Fibroblast of lung (primary cell): ENCODE measurements at regions not wholly inside any gene's neighbourhood (a gene's known extent, or its start where the extent isn't known, plus 50 kb on each side); places are given as distances from the start of the nearest gene placed in this dataset.

Source experiments
- EZH2 ChIP-seq: IDR thresholded peaks from 2 replicates; pipeline ENCODE4 v1.5.1; 2012; ENCODE audit warnings: low read length, control low read depth, mild to moderate bottlenecking; ENCODE audit errors: missing control alignments
- TF ChIP-seq, protein P1 (sequence below), 2 donors: IDR thresholded peaks in 1 of 2; conservative IDR thresholded peaks in 1 of 2; 1 replicate in 1 of 2; 2 replicates in 1 of 2; pipeline ENCODE4 v1.5.1; 2011 to 2012; ENCODE audit warnings: low read length in 2 of 2, control low read depth in 1 of 2, inconsistent platforms in 1 of 2, low read depth in 1 of 2, mild to moderate bottlenecking in 1 of 2

DNA sequence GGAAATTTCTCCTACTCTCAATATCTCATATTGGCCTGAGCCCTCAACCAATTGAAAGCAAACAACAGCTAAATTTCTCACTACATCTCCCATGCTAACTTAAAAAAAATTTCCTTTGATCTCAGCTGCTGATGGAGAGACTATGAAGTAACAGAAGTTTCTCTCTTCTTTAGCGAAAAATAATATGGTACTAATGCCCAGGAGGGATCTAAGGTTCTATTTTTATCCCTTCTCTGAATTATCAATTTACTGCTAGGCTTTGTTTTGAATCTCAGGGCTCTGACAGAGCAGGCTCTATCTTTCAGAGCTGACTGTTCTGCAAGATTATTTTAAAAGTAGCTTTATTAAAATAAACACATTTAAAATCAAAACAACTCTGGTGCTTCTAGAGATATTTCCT lies 558.6 kb downstream of the KCNA4 start:
- TF ChIP-seq, protein P1, sequence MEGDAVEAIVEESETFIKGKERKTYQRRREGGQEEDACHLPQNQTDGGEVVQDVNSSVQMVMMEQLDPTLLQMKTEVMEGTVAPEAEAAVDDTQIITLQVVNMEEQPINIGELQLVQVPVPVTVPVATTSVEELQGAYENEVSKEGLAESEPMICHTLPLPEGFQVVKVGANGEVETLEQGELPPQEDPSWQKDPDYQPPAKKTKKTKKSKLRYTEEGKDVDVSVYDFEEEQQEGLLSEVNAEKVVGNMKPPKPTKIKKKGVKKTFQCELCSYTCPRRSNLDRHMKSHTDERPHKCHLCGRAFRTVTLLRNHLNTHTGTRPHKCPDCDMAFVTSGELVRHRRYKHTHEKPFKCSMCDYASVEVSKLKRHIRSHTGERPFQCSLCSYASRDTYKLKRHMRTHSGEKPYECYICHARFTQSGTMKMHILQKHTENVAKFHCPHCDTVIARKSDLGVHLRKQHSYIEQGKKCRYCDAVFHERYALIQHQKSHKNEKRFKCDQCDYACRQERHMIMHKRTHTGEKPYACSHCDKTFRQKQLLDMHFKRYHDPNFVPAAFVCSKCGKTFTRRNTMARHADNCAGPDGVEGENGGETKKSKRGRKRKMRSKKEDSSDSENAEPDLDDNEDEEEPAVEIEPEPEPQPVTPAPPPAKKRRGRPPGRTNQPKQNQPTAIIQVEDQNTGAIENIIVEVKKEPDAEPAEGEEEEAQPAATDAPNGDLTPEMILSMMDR (conservative IDR thresholded peaks at IDR 0.05 in 1 of 2, IDR thresholded peaks at IDR 0.05 in 1 of 2; ENCODE audit: low read depth in 1 of 2, low read length in 2 of 2) = no peak
- TF ChIP-seq EZH2 = no peak
